ENCODE measurements at regions not wholly inside any gene's neighbourhood (a gene's known extent, or its start where the extent isn't known, plus 50 kb on each side); places are given as distances from the start of the nearest gene placed in this dataset.
"Not testable (repeated sequence)": the region's sequence is repeated elsewhere in the genome, so short reads cannot be mapped to it uniquely, and the experiment has no call there.

GRCh38 chr3:177365294-177365693 lies 168.0 kb upstream of the TBL1XR1 start:
- WGBS (ENCODE audit: insufficient coverage): no CpG with 5 or more reads among the region's 3 CpGs
- H3K4me3 Mint-ChIP-seq: not testable (repeated sequence)
- CTCF ChIA-PET: interaction anchor here in 1 of 2 donors (0.6 kb wide), 1 partner anchor 15 kb away, joined by 7 read pairs; no protein-coding TSS in a partner anchor

GRCh38 chr3:177367788-177368187 lies 170.5 kb upstream of the TBL1XR1 start:
- CTCF ChIA-PET: interaction anchor here in 1 of 2 donors (0.9 kb wide), 1 partner anchor 82 kb away, joined by 4 read pairs; no protein-coding TSS in a partner anchor
- peaks cover 2 to 7% (median 2%) of the 10 kb centered on the region in 3 donors for H3K4me1 Mint-ChIP-seq
- no peak for DNase-seq
- no peaks in the 10 kb centered on the region for H3K27me3 ChIP-seq (replicated peaks in 1 of 2; ENCODE audit: control insufficient read depth in 2 of 2, extremely low read depth in 1 of 2, insufficient read depth in 2 of 2, low read length in 1 of 2)
- ATAC-seq (replicated peaks in 1 of 4): no peak
- no peaks in the 10 kb centered on the region for H3K4me1 ChIP-seq (ENCODE audit: control insufficient read depth in 1 of 2, extremely low read depth in 1 of 2, insufficient read depth in 2 of 2, low read length in 2 of 2)
- no peaks in the 10 kb centered on the region for H3K36me3 ChIP-seq (ENCODE audit: control insufficient read depth in 2 of 2, extremely low read depth in 1 of 2, insufficient read depth in 1 of 2, low read length in 1 of 2)
- no peaks in the 10 kb centered on the region for H3K36me3 Mint-ChIP-seq
- no peak overlapping the region for H3K4me3 ChIP-seq (ENCODE audit: control insufficient read depth in 1 of 2, extremely low read depth in 1 of 2, low read length in 1 of 2)
- POLR2A ChIA-PET: interaction anchor here (0.6 to 0.7 kb wide), 3 partner anchors 170 to 305 kb away, joined by 4 to 6 read pairs (median 5); no protein-coding TSS in a partner anchor
- no peak overlapping the region for H3K4me3 Mint-ChIP-seq
- H3K27ac Mint-ChIP-seq: no peak overlapping the region
- no peak overlapping the region for H3K27ac ChIP-seq (ENCODE audit: low read length)
- H3K27me3 Mint-ChIP-seq: no peaks in the 10 kb centered on the region
- WGBS (ENCODE audit: insufficient coverage): no CpG with 5 or more reads among the region's 8 CpGs
- no peaks in the 10 kb centered on the region for H3K9me3 ChIP-seq
- no peaks in the 10 kb centered on the region for H3K9me3 Mint-ChIP-seq

More at GRCh38 chr3:177365294-177365693, 168.0 kb upstream of the TBL1XR1 start:
- H3K36me3 Mint-ChIP-seq; H3K9me3 Mint-ChIP-seq; H3K36me3 ChIP-seq (ENCODE audit: control insufficient read depth in 2 of 2, extremely low read depth in 1 of 2, insufficient read depth in 1 of 2, low read length in 1 of 2); ATAC-seq (replicated peaks in 1 of 4); H3K4me3 ChIP-seq (ENCODE audit: control insufficient read depth in 1 of 2, extremely low read depth in 1 of 2, low read length in 1 of 2); H3K27me3 Mint-ChIP-seq; H3K27me3 ChIP-seq (replicated peaks in 1 of 2; ENCODE audit: control insufficient read depth in 2 of 2, extremely low read depth in 1 of 2, insufficient read depth in 2 of 2, low read length in 1 of 2); H3K27ac Mint-ChIP-seq; POLR2A ChIA-PET; H3K9me3 ChIP-seq; DNase-seq; H3K27ac ChIP-seq (ENCODE audit: low read length): not testable (repeated sequence)
- H3K4me1 Mint-ChIP-seq: peaks cover 16 to 19% (median 17%) of the 10 kb centered on the region in 3 donors
- peaks cover 12% of the 10 kb centered on the region in 2 experiments for H3K4me1 ChIP-seq (ENCODE audit: control insufficient read depth in 1 of 2, extremely low read depth in 1 of 2, insufficient read depth in 2 of 2, low read length in 2 of 2)

- Histone ChIP-seq H3K4me1 (ENCODE audit: control insufficient read depth in 1 of 2, extremely low read depth in 1 of 2, insufficient read depth in 2 of 2, low read length in 2 of 2) (no peaks in the 10 kb centered on the region), H3K27me3 (replicated peaks in 1 of 2; ENCODE audit: control insufficient read depth in 2 of 2, extremely low read depth in 1 of 2, insufficient read depth in 2 of 2, low read length in 1 of 2) (no peaks in the 10 kb centered on the region), H3K4me3 (ENCODE audit: control insufficient read depth in 1 of 2, extremely low read depth in 1 of 2, low read length in 1 of 2) (no peak overlapping the region), H3K27ac (ENCODE audit: low read length) (no peak overlapping the region), H3K36me3 (ENCODE audit: control insufficient read depth in 2 of 2, extremely low read depth in 1 of 2, insufficient read depth in 1 of 2, low read length in 1 of 2) (no peaks in the 10 kb centered on the region), H3K9me3 (no peaks in the 10 kb centered on the region)
- no peak overlapping the region for H3K4me3 Mint-ChIP-seq
- H3K36me3 Mint-ChIP-seq: no peaks in the 10 kb centered on the region
- DNase-seq: no peak
- no peaks in the 10 kb centered on the region for H3K27me3 Mint-ChIP-seq
- 0% methylated on average over 1 of the region's 3 CpGs for WGBS (ENCODE audit: insufficient coverage)
- no peak for ATAC-seq (replicated peaks in 1 of 4)
- H3K4me1 Mint-ChIP-seq: peaks cover 0 to 7% (median 0%) of the 10 kb centered on the region in 3 donors
- no peak overlapping the region for H3K27ac Mint-ChIP-seq
- CTCF ChIA-PET: interaction anchor here in 1 of 2 donors (0.7 kb wide), 1 partner anchor 587 kb away, joined by 3 read pairs; no protein-coding TSS in a partner anchor
- H3K9me3 Mint-ChIP-seq: no peaks in the 10 kb centered on the region
- POLR2A ChIA-PET: no interaction called here
Measured at GRCh38 chr3:177370246-177370822, 173.1 kb upstream of the TBL1XR1 start.

GRCh38 chr3:177371146-177371545 lies 173.9 kb upstream of the TBL1XR1 start:
- H3K27me3 Mint-ChIP-seq: no peaks in the 10 kb centered on the region
- POLR2A ChIA-PET: interaction anchor here in 1 of 2 donors (0.6 kb wide), 1 partner anchor 123 kb away, joined by 3 read pairs; no protein-coding TSS in a partner anchor
- H3K4me1 Mint-ChIP-seq: peaks cover 0 to 7% (median 0%) of the 10 kb centered on the region in 3 donors
- H3K4me3 Mint-ChIP-seq: no peak overlapping the region
- no peak overlapping the region for H3K27ac ChIP-seq (ENCODE audit: low read length)
- CTCF ChIA-PET: interaction anchor here in 1 of 2 donors (1.0 kb wide), 1 partner anchor 10 kb away, joined by 6 read pairs; no protein-coding TSS in a partner anchor
- no peak overlapping the region for H3K4me3 ChIP-seq (ENCODE audit: control insufficient read depth in 1 of 2, extremely low read depth in 1 of 2, low read length in 1 of 2)
- H3K36me3 Mint-ChIP-seq: no peaks in the 10 kb centered on the region
- no peaks in the 10 kb centered on the region for H3K27me3 ChIP-seq (replicated peaks in 1 of 2; ENCODE audit: control insufficient read depth in 2 of 2, extremely low read depth in 1 of 2, insufficient read depth in 2 of 2, low read length in 1 of 2)
- H3K4me1 ChIP-seq (ENCODE audit: control insufficient read depth in 1 of 2, extremely low read depth in 1 of 2, insufficient read depth in 2 of 2, low read length in 2 of 2): no peaks in the 10 kb centered on the region
- ATAC-seq (replicated peaks in 1 of 4) (no peak), DNase-seq (no peak)
- no peaks in the 10 kb centered on the region for H3K9me3 ChIP-seq
- no peaks in the 10 kb centered on the region for H3K9me3 Mint-ChIP-seq
- H3K36me3 ChIP-seq (ENCODE audit: control insufficient read depth in 2 of 2, extremely low read depth in 1 of 2, insufficient read depth in 1 of 2, low read length in 1 of 2): no peaks in the 10 kb centered on the region
- no peak overlapping the region for H3K27ac Mint-ChIP-seq

- H3K4me1 Mint-ChIP-seq: peaks cover 0 to 7% (median 0%) of the 10 kb centered on the region in 3 donors
- Histone ChIP-seq H3K4me3 (ENCODE audit: control insufficient read depth in 1 of 2, extremely low read depth in 1 of 2, low read length in 1 of 2) (no peak overlapping the region), H3K36me3 (ENCODE audit: control insufficient read depth in 2 of 2, extremely low read depth in 1 of 2, insufficient read depth in 1 of 2, low read length in 1 of 2) (no peaks in the 10 kb centered on the region), H3K9me3 (no peaks in the 10 kb centered on the region), H3K27me3 (replicated peaks in 1 of 2; ENCODE audit: control insufficient read depth in 2 of 2, extremely low read depth in 1 of 2, insufficient read depth in 2 of 2, low read length in 1 of 2) (no peaks in the 10 kb centered on the region), H3K27ac (ENCODE audit: low read length) (no peak overlapping the region), H3K4me1 (ENCODE audit: control insufficient read depth in 1 of 2, extremely low read depth in 1 of 2, insufficient read depth in 2 of 2, low read length in 2 of 2) (no peaks in the 10 kb centered on the region)
- DNase-seq (no peak), ATAC-seq (replicated peaks in 1 of 4) (no peak)
- ChIA-PET POLR2A (interaction anchor here in 1 of 2 donors (0.6 kb wide), 1 partner anchor 123 kb away, joined by 3 read pairs; no protein-coding TSS in a partner anchor), CTCF (interaction anchor here in 1 of 2 donors (1.0 kb wide), 1 partner anchor 10 kb away, joined by 6 read pairs; no protein-coding TSS in a partner anchor)
- no peaks in the 10 kb centered on the region for H3K27me3 Mint-ChIP-seq
- no peaks in the 10 kb centered on the region for H3K9me3 Mint-ChIP-seq
- peak overlapping the region in 1 of 2 donors; percentile 3 for H3K27ac Mint-ChIP-seq
- no peak overlapping the region for H3K4me3 Mint-ChIP-seq
- WGBS (ENCODE audit: insufficient coverage): 100% methylated on average over 1 of the region's 2 CpGs
- no peaks in the 10 kb centered on the region for H3K36me3 Mint-ChIP-seq
Measured at GRCh38 chr3:177371888-177372287, 174.6 kb upstream of the TBL1XR1 start.

- Histone ChIP-seq H3K9me3 (no peaks in the 10 kb centered on the region), H3K4me1 (ENCODE audit: control insufficient read depth in 1 of 2, extremely low read depth in 1 of 2, insufficient read depth in 2 of 2, low read length in 2 of 2) (peaks cover 0 to 3% of the 10 kb centered on the region in 2 experiments), H3K4me3 (ENCODE audit: control insufficient read depth in 1 of 2, extremely low read depth in 1 of 2, low read length in 1 of 2) (no peak overlapping the region), H3K27ac (ENCODE audit: low read length) (no peak overlapping the region), H3K27me3 (replicated peaks in 1 of 2; ENCODE audit: control insufficient read depth in 2 of 2, extremely low read depth in 1 of 2, insufficient read depth in 2 of 2, low read length in 1 of 2) (no peaks in the 10 kb centered on the region), H3K36me3 (ENCODE audit: control insufficient read depth in 2 of 2, extremely low read depth in 1 of 2, insufficient read depth in 1 of 2, low read length in 1 of 2) (no peaks in the 10 kb centered on the region)
- DNase-seq: no peak
- H3K9me3 Mint-ChIP-seq: no peaks in the 10 kb centered on the region
- peaks cover 3 to 7% (median 7%) of the 10 kb centered on the region in 3 donors for H3K4me1 Mint-ChIP-seq
- 100% methylated on average over 1 of the region's 3 CpGs for WGBS (ENCODE audit: insufficient coverage)
- POLR2A ChIA-PET: no interaction called here
- CTCF ChIA-PET: no interaction called here
- H3K27me3 Mint-ChIP-seq: no peaks in the 10 kb centered on the region
- H3K27ac Mint-ChIP-seq: no peak overlapping the region
- no peak overlapping the region for H3K4me3 Mint-ChIP-seq
- ATAC-seq (replicated peaks in 1 of 4): no peak
- H3K36me3 Mint-ChIP-seq: no peaks in the 10 kb centered on the region
Measured at GRCh38 chr3:177374323-177374722, 177.0 kb upstream of the TBL1XR1 start.
